T1000 (cell line): ENCODE measurements at regions not wholly inside any gene's neighbourhood (a gene's known extent, or its start where the extent isn't known, plus 50 kb on each side); places are given as distances from the start of the nearest gene placed in this dataset.
"Not testable (repeated sequence)": the region's sequence is repeated elsewhere in the genome, so short reads cannot be mapped to it uniquely, and the experiment has no call there.

Source experiments
- DNase-seq: peaks from one replicate; lab custom pipeline; 2025; ENCODE audit warnings: mixed read lengths; lab: John Stamatoyannopoulos, UW

DNA sequence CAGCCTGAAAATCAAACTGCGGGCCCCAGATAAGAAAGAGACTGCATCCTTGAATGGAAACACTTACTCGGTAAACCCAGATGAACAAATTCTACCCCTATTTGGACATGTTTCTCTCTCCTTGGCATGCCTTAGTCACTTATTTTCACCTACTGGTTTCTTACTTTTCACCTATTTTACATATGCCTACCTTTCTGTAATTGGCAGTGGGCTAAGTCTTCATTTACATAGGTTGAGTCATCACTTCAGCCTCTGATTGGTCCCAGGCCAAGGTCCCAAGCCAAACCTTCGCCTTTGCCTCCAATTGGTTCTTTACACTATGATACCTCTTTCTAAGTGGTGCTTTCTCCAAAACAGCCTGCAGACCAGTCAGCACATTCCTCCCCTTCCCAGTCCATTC, 111.3 kb downstream of the DYRK2 start:
- no peak for DNase-seq

DNA sequence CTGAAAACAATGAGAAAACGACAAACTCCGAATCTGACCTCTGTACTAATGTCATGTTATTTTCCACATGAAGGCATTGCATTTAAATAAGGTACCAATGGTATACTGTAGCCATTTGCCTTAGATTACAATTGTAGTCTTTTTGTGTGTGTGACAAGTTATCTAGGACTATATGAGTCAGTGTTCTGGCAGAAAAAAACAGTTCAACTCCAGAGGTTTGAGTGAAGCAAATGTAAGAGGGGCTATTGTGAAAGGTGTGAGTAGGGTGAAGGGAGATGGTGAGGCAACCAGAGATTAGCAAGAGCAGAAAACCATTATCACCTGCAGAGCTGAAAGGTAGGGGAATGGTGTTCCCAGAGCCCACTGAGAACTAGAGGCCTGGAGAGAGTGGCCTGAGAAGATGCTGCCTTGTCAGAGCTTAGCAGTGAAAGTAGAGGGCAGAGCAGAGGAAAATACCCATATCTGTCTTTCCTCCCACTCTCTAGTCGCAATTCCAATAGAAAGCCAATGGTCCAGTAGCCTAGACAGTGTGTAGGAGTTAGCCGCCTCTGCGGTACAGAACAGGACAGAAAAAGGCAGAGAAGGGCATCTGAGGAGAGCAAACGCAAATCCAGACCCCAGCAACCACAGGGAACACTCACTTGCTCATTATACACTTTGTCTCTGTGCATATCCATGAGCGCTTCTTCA, 112.2 kb downstream of the DYRK2 start:
- DNase-seq = no peak

DNA sequence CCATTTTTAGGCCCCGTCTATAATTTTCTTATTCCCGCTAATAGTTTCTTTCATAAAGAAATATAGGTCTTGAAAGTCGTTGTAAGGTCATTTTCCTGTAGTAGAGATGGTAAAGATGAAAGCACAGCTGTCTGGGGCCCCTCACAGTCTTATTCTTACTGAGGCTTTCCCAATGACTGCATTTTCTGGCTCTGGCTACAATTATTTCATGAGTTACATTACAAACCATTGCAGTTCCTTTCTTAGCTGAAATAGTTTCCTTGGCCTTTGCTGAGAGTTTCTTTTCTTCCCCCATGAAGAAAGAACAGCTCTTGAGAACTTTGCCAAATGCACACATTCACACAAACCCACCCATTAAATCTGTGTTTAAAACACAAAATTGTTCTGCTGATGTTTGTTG, 113.0 kb downstream of the DYRK2 start:
- DNase-seq = no peak

DNA sequence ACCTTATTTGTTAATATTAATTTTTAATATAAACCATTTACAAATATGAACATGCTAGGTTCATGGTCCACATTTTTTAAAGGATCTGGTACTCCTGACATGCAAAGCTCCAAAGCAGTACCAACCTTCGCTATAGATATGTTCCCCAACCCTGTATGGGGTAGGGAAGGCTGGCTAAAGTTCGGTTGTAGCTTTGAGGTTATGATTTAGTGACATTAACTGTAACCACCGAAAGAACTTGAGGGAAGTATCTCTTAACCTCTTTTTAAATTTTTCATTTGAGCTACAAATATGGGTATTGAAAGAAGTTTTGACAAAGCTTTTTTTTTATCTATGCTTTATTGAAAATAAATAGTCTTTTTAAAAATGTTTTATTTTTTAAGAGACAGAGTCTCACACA, 115.5 kb downstream of the DYRK2 start:
- DNase-seq = no peak

DNA sequence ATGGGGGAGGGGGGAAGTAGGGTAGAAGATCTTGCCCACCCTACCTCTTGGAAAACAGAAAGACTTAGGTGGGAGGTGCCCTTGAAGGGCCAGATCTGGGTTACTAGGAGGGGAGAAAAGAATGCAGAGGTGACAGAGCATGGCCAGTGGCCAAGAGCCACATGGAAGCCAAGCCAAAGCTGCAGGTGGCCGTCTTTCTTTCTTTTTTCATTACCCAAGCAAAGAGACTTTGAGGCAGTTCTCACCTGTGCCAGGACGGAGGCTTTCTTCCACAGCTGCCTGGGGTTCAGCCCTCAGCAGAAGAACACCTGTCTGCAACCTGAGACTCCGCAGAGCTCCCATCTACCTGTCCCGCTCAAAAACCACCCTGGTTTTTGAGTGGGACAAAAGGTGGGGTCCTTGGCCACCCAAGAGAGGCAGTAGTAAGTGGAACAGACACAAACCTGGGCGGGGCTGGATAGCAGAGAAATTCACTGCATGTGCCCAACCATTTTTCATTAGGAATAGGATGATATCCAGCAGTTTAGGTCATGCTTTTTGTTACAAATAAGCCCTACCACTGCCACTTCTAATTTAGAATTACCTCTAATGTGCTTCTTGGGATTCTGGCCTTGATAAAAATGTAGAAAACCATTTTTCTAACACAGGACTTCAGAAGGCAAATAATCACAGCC, 116.5 kb downstream of the DYRK2 start:
- no peak for DNase-seq

DNA sequence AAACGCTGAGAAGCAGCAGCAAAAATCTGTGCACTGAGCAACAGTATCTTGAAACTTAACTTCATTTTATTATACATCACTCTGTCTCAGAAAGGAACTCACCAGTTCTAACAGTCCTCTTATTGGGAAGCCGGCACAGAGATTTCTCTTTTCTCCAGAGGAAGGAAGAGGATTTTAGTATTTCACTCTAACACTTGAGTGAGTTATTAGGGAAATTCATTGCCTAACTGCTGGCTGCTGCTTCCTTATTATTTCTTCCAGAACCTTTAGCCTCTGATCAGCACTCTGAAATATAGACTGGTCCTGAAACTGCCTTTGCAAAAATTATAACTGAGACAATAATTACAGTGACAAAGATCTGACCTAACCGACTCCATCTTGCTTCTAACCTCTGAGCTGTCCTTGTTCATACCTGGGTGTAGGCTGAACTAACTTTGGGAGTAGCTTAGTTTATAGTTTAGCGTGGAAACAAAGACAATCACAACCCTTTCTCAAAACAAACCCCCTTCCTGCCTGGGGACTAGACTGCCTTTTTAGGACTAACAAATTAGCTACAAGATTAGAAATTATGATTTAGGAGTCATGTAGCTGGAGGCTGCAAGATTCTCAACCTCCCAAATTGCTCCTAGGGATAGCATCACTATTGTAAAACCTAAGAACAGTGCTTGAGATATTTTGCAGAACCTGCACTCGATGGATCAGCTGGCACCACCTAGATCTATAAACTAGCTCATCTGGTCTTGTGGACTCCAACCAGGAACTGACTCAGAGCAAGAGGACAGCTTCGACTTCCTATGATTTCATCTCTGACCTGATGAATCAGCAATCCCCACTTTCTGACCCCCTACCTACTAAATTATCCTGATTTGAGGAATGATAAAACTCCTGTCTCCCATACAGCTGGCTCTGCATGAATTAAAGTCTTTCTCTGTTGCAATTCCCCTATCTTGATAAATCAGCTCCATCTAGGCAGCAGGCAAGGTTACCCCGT, 117.5 kb downstream of the DYRK2 start:
- DNase-seq = peak; percentile 58

DNA sequence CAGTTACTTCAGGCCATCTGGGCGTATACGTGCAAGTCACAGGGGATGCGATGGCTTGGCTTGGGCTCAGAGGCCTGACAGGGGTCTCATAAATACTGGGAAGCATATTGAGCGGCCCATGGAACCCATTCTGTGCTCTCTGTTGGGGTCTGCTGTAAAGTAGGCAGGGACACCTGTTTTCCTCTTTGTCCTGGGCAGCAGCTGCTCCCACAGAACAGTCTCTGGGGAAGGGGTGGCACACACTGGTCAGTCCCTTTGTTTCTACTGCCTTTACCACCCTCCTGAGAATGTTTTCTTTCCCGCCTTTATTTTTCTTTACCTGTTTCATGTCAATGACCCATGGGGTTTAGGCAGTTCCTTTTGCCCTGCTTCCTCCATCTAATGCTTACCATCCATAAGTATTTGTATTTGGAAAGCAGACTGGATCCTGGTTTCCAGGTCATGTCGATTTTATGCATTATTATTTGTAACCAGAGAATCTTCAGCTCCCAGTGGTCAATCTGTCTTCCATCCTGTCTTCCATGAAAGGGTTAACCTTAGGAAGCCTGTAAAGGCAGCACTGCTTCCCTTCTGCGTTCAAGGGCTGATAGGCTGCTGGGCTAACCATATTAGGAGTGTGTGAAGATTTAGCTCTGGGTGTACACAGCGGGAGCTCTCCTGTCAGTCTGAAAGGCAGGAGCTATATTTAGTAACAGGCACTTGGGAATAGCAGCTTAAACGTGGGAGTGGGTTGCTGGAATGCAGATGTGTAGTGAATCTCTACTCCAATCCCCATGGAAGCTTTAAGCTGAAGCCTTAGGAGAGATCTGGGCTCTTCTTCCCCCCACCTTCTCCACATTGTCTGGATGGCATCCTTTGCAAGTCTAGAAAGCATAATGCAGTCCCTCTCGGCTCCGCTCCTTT, 124.0 kb downstream of the DYRK2 start:
- no peak for DNase-seq

DNA sequence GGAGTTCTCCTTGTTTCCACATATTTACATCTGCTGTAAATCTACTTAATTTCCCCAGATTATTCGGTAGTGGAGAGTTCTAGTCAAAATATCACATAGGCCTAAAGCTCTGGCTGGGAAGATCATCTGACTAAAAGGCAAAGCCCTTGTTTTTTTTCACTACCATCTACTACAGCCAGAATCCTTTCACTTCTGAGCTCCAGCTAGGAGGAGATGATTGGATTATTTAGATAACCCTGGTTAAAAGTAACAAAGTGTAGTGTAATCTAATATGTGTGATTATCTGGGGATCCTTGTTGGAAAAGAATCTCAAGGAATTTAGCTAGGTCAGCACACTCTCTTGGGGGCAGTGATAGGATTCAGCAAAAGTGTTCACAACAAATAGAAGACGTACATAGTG, 125.4 kb downstream of the DYRK2 start:
- DNase-seq = no peak

DNA sequence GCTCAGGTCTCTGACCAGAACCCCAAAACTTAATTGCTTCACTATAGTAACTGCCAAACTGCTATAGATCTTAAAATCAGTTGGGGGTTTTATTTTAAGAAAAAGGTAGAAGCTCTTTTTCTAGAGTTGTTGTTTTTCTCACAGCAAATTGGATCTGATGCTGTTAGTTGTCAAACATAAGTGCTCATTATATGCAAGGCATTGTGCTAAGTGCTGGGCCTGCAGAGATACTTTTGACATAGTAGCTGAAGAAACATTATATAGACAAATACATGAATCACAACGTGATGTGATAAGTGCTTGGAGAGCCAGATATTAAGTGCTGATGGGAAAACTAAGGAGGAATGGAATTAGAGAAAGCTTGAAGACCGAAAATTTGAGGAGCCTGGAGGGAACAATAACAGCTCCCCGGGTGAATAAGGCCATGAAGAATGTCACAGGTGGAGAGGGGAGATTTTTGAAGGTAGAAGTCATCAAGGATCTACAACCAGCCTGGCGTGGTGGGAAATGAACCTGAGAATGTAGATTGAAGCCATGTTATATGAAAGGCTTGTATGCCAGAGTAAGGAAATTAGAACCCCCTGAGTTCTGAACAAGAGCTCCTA, 126.5 kb downstream of the DYRK2 start:
- no peak for DNase-seq

DNA sequence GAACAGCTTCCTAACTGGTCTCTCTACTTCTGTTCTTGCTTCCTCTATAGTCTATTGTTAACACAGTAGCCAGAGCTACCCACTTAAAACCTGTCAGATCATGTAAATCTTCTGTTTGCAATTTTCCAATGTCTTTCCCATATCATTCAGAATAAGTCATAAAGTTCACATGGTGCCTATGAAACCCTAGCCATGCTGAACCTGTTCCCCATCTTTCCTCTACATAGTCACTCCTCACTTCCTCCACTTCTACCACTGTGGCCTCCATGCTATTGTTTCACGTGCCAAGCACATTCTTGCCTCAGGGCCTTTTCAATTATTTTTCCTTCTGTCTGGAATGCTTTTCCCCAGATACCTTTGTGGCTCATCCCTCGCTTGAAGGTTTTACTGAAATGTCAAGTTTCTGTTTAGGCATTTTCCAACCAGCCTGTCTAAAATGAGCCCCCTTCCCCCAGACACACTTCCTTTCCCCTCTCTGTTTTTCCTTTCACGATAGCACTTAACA, 132.1 kb downstream of the DYRK2 start:
- no peak for DNase-seq

DNA sequence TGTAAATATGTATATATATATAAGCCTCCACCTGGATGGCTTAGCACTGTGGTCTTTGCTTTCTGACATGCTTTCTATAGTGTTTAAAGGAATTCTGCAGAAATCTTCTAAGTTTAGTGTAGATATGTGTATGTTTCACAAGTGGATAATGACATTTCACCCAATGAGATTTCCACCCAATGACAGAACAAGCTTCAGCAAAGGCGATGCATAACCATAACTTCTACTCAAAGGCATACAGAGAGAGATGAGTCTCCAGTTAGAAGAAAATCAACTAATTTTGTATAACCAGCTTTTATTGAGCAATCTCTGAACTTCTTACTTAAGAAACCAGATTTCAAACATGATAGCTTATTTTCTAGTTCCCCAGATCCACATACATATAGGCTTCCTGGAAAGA, 134.0 kb downstream of the DYRK2 start:
- DNase-seq = no peak

DNA sequence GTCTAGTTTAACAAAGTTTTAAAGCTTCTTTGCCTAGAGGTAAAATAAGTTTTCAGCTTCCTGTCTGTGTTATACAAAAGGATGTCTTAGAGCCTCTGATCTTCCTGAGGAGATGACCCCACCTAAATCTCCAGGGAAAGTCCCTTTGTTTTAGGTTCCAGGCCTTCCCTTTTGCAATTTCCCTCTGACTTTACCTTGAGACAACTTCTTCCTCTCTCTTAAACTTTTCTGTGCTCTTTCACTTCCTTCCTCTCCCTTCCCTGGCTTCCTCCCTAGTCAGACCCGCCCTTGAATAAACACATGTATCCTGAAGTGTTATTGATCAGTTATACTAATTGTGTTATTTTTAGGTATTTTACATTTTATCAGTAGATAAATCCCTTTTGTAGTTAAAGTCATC, 134.8 kb downstream of the DYRK2 start:
- no peak for DNase-seq

DNA sequence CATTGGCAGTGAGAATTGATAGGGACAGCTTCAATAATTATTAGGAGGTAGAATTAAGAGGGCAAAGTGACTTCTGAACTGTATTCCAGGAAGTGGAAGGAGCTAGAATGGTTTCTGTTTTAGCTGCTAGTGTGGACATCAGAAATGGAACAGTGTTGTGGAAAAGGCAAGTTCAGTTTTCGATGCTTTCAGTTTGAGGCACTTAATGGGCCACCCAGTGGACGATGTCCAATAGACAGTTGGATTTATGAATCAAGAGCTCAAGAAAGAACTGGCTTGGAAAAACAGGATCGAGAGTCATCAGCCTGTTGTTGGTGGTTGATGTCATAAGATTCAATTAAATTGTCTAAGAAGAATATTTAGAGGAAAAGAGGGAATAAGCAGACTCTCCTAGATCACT, 136.3 kb downstream of the DYRK2 start:
- DNase-seq = no peak

DNA sequence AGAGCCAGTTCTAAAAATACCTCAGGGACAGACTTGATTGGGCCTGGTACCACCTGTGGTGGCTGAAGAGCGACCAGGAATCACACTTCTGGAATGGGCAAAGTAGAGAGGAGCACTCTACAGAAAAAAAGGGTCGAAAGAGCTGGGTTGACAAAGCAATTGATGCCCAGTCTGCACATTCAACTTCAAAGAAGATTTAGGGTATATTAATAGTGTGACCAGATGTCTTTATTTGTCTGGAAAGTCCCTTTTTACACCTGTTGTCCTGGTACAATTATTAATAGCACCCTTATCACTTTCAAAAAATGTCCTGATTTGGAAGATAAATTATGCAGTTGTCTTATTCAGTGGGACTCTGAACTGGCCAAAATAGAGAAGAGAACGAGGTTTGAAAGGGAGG, 137.5 kb downstream of the DYRK2 start:
- no peak for DNase-seq

DNA sequence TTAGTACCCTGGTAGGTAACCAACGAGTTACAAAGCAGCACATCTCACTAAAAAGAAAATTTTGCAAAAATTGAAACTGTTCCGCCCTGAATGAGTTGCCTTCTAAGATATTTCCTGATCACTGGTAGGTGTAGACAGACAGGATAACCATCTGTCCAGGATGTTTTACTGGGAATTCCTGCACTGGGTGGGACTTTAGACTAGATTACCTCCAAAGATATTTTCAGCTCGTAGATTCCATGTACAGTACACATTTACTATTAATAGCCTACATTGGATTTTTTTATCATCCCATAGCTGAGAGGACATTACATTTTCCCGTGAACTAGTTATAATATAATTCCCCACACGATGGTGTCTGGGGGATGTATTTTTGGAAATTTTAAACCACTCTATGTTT, 139.6 kb downstream of the DYRK2 start:
- DNase-seq = no peak

DNA sequence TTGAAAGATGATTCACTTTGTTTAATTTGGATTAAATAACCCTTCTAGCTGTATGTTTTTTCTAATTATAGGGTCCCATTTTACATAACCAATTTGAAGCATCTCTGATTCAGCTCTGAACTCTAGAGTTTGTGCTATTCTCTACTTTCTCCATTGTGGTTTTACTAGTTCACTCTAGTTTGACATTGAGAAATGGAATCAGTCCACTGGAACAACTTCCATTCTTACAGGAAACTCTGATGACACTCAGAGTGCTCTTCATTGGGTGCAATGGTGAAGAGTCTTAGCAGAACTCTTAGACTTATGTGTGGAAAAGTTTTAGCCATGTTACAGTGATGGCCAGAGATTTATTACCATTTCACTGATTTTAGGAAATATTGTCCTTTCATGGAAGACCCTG, 140.7 kb downstream of the DYRK2 start:
- no peak for DNase-seq

DNA sequence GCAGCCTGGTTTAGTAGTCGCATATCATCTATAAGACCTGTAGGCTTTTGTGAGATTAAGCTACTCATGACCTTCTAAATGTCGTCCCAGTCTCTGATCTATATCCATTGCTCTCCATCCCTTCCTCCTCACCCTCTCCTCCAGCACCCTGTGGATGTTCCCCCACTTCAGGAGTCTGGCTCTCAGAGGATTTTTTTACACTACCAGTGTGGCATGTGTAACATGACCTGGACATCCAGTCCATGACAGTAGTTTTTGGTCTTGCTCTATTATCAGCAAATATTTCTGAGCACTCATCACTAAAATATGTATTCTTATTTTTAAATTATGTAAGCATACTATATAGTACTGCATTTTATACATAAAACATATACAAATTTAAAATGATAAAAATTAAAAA, 142.1 kb downstream of the DYRK2 start:
- no peak for DNase-seq

DNA sequence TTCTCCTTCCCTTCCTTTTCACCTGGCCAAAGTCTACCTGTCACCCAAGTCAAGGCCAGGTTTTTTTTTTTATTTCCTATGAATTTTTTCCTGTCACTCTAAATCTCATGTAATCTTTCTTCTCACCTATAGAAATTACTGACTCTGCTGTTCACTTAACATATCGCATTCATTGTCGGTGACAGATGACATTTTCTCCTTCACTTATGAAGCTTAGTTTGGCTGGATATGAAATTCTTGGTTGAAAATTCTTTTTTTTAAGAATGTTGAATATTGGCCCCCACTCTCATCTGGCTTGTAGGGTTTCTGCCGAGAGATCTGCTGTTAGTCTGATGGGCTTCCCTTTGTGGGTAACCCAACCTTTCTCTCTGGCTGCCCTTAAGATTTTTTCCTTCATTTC, 142.8 kb downstream of the DYRK2 start:
- not testable (repeated sequence) for DNase-seq

DNA sequence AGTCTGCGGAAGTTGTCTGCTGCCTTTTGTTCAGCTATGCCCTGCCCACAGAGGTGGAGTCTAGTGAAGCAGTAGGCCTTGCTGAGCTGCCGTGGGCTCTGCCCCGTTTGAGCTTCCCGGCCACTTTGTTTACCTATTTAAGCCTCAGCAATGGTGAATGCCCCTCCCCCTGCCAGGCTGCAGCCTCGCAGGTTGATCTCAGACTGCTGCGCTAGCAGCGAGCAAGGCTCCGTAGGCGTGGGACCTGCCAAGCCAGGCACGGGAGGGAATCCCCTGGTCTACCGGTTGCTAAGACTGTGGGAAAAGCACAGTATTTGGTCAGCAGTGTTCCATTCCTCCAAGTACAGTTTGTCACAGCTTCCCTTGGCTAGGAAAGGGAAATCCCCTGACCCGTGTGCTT, 143.6 kb downstream of the DYRK2 start:
- no peak for DNase-seq

DNA sequence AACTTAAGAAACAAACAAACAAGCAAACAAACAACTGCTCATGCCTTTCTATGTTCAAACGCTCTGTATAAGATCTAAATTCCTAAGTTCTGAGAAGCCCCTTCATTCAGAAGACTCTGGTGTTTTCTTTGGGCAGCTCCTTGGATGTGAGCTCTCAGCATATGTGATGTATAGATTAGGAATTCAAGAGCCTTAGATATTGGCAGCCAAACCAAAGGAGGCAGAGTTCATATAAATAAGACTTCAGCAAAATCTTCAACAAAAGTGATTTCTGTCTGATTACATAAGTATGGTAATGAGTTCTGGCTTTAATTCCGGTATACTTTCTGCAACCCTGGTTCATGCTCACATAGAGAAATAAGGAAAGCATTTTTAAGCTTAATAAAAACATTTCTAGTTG, 145.6 kb downstream of the DYRK2 start:
- DNase-seq = no peak

DNA sequence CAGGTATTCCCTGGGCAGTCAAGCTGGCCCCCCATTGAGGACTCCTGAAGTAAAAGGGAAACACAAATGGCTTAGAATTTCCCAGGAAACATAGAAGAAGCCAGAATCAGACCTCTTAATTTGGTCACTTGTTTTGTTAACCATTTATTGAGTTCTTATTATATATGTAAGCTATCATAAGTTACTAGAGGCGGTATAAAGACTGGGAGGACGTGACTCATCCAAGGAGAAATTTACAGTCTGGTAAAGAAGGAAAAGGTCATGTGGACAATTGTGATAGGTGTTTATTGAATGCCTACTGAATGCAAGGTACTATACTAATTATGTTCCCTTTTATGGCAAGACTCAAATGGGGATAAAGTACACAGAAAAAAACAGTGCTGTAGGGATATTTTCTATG, 146.7 kb downstream of the DYRK2 start:
- no peak for DNase-seq
